HT1080 (cell line): ENCODE measurements at regions not wholly inside any gene's neighbourhood (a gene's known extent, or its start where the extent isn't known, plus 50 kb on each side); places are given as distances from the start of the nearest gene placed in this dataset.
"Not testable (repeated sequence)": the region's sequence is repeated elsewhere in the genome, so short reads cannot be mapped to it uniquely, and the experiment has no call there.

ENCODE experiments used
- DNase-seq: peaks from one replicate; pipeline ENCODE4 v3.0.0-alpha.2; 2015; ENCODE audit warnings: low read depth

DNA sequence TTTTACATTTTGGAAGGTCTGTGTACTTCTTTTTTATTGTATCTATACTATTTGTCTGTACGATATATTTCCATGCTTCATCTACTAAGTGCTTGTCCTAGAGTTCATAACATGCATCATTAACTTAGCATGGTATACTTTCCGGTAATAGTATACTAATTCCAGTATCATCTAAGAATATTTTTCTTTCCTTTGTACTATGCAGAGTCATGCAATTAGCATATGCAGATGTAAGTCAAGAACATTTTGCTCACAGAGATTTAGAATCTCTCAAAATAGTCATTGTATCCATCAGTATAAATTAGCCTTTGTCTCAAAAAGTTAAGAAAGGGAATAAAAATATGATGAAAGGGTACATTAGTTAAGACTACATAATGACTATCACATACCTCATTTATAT, 770.4 kb upstream of the GRAMD2B start:
- DNase-seq: no peak

DNA sequence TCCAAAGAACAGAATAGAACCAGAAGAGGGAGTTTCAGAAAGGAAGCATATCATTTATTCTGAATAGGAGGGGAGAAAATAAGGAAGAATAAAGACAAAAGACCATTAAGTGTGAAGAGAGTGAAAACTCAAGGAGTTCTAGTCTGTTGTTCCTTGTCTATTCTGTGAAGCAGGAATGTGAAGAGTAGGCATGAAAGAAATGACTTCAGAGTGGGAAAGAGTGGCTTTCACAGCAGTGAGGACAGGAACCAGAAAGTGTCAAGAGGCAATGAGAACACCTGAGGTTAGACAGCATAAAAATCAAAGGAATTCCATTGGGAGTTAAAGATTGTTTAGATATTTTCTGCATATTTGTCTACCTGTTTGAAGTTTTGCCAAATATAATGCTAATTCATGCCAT, 768.8 kb upstream of the GRAMD2B start:
- no peak for DNase-seq

DNA sequence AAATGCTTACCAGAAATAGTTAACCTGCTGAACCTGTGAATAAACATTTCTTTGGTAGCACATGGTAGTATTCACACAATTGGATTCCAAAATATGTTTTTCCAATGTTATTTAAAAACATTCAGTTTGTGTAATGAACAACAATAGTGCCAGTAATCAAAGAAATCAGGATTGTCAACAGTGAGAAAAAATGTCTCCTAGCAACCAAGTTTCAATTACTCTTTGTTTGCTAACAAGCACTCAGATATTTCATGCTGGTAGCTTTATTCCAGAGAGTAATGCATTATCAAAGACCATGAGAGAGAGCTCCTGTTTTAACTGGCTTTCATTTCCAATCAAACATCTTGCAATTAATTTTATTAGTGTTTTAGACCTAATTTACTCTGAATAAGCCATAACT, 768.1 kb upstream of the GRAMD2B start:
- DNase-seq: no peak

DNA sequence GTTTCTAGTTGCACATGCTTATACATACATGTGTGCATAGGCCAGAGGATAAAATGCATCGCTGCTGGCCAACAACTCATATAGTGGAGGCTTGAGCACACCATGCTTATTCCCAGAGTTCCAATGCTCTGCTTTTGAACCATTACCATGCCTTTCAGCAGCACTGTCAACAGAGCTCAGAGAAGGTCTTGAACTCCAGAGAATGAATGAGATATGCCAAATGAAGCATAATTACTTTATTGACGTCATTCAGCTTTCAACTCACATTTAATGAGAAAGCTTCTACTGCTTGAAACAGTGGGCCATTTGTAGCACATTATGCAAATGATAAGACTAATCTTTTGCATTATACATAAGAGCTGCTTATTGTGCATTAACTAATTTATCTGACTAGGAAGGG, 765.3 kb upstream of the GRAMD2B start:
- DNase-seq: no peak

DNA sequence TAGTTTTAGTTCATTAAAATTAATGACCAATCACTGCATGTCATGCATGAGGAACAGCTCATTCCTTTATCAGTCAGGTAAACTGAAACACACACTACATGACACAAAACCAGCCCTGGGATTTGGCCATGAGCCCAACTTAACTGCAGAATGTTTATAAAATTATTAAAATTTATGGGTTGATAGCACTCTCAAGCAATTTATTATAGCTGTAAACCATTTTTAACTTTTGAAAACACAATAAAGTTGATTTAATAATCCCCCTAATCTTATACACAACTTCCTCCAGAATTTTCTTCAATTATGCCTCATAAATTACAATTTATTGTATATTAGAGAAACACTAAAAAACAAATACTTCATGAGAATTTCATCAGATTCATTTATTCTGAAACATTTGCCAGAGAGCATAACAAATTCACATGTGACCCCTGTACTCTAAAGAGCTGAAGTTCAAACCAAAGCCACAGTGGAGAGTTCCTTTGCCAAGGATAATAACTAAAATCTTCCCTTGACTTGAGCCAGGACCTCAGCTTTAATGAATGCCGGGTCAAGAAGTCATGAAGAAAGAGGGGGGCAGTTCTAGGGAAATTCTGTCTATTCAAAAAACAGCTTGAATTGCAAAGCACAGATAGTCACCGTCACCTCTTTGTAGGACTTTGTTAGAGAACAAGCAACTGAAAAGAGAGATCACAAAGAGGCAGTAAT, 763.7 kb upstream of the GRAMD2B start:
- no peak for DNase-seq

DNA sequence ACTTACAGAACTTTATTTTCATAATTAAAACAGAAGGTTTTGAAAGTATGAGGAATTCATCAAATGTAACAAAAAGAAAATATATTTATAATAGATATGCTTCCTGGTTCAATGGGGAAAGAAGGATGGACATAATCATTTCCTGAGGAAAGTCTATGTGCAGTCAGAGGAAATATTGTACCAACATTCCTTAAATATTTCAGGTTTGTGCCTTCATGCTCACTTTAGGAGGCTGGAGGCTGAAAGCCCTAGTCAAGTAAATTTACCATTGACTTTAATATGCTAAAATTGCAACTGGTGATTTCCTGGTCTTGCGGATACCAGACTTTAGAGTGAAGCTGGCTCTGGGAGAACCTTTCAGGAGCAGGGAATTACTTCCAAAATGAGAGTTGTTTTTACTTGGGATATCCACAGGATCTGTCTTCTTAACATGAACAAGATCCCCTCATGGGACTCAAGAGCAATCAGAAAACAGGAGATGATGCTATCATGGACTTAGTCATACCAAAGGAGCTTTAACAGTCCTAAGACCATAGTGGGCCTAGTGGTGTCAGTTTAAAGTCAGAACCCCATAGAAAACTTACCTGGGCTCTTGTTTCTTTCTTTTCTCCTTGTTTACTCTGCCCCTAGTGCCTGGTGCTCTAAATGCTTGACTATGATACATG, 762.8 kb upstream of the GRAMD2B start:
- DNase-seq: no peak

DNA sequence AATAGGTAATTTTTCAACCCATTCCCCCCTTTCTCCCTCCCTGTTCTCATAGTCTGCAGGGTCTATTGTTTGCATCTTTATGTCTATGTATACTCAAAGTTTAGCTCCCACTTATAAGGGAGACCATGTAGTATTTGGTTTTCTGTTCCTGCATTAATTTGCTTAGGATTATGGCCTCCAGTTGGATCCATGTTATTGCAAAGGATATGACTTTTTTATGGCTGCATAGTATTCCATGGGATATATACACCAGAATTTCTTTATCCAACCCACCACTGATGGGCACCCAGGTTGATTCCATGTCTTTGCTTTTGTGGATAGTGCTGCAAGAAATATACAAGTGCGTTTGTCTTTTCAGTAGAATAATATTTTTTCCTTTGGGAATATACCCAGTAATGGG, 761.6 kb upstream of the GRAMD2B start:
- DNase-seq: no peak

DNA sequence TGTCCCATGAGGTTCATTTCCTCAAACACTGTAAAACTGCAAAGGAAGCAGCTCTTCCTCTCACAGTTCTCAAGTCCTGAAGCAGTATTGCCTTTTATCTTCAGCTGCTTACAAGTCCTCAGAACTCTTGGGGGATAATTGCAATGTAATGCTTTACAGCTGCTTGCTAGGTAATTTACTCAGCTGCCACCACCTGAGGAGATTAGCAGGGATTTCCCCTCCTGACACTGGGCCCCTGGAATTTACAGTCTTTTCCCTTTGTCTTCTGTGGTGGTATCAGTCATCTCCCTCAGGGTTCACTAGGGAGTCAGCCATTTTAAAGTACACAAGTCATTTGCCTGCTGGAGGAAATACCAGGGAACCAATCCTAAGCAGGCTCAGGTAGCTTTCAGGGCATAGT, 754.3 kb upstream of the GRAMD2B start:
- DNase-seq: peak; percentile 13

DNA sequence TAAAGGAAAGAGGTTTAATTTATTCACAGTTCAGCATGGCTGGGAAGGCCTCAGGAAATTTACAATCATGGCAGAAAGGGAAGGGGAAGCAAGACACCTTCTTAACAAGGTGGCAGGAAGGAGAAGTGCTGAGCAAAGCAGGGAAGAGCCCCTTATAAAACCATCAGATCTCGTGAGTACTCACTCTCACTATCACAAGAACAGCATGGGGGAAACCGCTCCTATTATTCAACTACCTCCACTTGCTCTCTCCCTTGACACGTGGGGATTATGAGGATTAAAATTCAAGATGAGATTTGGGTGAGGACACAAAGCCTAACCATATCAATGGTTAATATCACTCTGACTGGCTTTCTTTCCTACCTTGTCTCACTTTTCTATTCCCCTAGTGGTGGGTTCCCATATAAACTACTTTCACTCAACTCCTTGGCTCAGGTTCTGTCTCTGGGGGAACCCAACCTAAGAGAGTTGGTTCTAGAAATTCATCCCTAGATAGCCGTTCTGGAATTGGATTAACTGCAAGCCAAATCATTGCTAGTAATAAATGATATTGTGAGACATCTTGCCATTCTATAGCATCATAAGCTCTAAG, 749.8 kb upstream of the GRAMD2B start:
- no peak for DNase-seq

DNA sequence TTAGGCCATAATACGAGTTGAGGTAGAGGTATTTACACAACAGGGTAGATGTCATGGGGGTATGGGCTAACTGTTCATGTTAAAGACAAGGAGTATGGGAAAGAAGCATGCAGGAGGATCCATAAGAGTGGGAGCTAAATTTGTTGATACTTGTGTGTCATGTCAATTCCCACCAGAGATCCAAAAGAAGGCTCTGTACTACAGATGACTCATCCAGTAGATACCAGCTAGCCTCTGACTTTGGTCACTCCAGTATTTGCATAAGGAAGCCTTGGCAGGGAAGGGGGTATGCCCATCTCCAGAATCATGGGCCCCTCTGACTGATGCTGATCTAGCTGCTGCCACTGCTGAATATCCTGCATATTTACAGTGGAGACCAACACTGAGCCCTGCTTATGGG, 743.7 kb upstream of the GRAMD2B start:
- DNase-seq: peak; percentile 44

DNA sequence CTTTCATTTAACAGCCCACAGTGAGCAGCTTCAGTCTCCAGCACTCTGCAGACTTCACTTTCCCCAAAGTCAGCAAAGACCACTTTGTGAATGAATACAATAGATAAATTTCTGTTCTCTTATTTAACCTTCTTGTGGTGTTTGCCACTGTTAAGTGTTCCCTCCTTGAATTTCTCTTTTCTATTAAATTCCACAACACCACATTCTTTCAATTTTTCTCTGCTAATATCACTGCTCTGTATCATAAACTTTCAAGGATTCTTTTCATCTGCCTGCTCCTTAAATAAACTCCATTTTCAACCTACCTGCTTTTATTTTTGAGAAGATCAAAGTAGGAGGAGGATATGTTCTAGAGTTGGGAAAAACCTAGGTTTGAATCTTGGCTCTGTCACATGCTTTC, 739.5 kb upstream of the GRAMD2B start:
- no peak for DNase-seq

DNA sequence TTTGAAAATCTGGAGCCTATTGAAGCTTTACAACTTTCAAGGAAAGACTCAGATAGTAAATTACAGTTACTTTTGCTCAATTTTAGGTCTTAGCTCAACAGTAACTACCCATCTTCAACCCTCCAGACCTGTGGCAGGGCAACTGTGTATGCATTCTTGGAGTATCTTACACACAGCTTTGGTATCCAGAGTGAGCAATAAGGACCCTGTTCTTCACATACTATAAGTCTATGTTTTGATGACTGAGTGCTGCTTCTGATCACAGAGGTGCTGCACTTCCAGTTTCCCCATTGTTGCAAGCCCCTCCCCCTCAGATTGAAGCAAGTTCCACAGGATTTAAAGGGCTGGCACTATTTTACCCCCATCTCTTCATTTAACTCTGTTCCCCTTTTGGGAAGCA, 737.4 kb upstream of the GRAMD2B start:
- peak; percentile 6 for DNase-seq

DNA sequence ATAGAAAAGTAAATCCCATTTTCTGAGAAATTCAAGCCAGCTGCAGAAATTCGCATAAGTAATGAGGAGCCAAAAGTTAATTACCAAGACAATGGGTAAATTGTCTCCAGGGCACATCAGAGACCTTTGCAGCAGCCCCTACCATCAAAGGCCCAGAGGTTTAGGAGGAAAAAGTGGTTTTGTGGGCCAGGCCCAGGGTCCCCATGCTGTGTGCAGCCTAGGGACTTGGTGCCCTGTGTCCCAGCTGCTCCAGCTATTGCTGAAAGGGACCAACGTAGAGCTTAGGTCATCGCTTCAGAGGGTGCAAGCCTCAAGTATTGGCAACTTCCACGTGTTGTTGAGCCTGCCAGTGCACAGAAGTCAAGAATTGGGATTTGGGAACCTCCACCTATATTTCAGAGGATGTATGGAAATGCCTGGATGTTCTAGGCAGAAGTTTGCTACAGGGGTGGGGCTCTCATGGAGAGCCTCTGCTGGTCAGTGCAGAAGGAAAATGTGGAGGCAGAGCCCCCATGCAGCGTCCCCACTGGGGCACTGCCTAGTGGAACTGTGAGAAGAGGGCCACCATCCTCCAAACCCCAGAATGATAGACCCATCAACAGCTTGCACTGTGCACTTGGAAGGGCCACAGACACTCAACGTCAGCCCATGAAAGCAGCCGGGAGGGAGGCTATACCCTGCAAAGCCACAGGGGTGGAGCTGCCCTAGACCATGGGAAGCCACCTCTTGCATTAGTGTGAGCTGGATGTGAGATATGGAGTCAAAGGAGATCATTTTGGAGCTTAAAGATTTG, 731.3 kb upstream of the GRAMD2B start:
- not testable (repeated sequence) for DNase-seq

DNA sequence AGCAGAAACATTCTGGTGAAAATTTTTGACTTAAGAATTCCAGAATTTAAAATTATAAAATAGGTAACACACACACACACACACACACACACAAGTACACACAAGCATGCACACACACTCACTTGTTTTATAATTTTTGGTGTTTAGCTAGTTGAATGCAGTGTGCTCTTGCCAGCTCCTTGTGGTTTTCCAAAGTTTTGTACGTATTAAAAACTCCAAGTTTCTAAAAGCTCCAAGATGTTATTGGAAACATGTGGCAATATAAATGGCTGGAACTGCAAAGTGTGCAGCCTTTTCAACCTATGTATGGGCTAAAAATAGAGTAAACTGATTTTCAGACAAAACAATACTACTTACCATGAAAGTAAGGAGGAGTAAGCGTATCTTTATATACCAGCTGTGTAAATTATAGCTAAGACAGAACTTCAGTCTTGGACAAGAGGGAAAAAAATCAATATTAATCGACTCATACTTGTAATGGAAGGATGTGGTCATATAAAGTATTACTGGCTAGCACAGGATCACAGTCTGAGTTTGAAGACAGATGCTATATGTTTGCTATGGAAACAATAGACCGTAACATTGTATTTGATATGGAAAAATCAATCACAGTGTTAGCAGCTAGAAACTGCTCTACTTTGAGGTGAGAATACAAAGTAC, 727.1 kb upstream of the GRAMD2B start:
- no peak for DNase-seq

DNA sequence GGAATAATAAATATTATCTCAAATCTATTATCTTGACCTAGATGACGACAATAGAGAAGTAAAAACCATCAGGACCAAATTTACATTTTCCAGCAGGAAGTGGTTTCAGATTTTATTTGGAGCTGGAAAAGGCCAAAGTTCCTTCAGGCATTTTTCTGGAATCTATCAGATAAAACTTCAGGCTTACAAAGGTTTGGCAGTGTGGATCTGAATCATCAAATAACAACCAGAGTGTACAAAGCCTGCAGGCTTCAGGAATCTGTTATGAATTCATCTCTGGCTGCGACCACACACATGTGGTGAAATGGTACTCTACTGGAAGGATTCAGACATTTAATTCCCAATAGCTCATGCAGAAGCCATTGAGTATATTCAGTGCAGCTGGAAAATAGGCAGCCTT, 726.4 kb upstream of the GRAMD2B start:
- peak; percentile 67 for DNase-seq

DNA sequence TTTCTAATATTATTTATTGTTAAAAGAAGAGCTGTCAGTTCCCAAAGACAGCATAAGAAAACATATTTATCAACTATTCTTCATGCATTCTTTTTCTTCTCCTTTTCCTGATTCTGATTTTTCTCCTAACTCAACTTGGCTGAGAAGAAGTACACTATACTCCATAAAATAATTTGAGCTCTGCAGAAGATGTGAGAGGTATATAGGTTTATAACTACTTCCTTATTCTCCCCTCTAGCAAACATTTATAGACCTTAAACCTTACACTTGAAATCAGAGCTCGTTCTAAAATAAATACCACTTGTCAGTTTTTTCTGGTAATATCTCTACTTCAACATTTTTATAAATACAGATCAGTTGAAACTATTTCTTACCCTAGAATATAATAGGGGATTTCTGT, 724.8 kb upstream of the GRAMD2B start:
- no peak for DNase-seq

DNA sequence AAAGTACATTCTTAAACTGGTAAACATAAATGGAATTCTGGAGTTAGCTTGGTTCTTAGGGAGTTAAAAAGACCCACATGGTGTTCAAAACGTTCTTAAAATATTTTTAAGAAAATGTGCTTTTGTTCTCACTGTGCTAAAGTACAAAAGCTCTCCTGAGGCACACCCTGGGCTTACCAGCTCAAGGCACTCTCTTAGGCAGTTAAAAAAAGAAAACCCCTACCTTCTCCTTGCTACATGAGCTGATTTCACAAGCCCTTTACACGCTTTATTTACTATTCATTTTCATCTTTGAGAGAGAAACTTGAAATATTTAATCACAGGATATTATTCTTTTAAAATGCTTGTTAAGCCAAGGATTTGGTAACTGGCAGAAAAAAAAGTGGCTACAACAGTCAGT, 723.3 kb upstream of the GRAMD2B start:
- DNase-seq: no peak

DNA sequence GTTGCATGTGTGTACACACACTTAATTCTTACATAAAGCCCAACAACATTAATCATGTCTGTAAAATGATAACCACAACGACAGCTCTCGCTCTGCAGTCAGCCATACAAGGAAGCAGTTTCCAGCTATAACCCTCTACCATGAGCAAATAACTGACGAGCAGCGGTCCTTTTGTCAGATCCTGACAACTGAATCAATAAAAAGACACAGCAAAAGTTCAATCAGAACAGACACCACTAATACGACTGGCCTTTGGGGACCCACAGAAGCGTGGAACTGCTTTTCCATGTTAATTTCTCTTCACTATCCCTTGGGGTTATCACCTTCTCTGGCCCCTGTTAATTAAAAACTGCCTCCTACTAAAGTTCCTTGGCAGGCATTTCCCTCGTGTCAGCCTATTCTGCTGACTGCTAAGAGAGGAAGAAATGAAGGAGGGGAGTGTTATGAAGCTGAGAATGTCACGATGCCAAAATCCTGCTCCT, 722.8 kb upstream of the GRAMD2B start:
- DNase-seq: no peak

DNA sequence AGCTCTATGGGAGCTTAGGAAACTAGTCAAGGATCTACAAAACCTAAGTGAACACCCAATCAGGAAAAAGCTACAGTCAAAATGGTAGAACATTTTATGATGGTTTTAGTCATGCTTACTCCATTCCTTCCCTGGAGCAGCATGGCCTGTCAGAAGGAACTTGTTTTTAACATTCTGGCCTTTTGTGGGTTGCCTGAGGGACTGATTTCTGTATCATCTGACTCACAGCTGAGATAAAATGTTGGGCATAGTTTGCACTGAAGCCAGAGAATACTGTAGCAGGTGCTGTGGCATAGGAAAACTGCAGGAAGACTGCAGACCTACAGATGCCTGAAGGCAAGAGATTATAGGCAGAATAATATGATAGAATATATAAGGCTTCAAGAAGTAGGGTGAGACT, 719.6 kb upstream of the GRAMD2B start:
- DNase-seq: no peak

DNA sequence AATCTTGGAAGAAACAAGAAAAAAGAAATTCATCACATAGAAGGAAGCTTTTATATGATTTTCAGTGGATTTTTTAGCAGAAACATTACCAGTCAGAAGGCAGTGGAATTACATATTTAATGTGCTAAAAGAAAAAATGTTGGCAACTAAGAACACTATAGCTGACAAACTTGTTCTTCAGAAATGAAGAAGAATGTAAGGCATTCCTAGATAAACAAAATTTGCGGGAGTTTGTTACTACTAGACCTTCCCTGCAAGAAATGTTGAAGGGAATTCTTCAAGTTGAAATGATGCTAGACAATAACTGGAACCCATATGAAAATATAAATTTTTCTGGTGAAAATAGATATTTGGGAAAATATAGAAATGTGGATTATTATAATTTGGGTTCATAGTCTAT, 718.3 kb upstream of the GRAMD2B start:
- DNase-seq: no peak

DNA sequence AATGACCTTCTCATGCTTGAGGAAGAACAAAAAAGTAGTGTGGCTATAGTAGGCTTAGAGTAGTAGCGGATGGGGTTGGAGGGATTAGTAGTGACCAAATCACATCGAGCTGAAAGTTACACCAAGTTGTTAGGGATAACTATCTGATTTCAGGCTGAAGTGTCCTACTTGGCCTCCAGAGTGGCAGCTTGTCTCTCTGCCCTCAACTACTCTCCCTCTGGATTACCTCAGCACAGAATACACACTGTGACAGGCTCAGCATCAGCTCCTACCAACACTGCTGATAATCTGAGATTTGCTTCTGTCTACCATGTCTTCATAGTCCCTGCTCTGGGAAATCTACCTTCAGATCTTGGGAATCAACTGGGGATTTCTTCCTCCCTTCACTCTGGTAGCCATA, 714.6 kb upstream of the GRAMD2B start:
- no peak for DNase-seq

DNA sequence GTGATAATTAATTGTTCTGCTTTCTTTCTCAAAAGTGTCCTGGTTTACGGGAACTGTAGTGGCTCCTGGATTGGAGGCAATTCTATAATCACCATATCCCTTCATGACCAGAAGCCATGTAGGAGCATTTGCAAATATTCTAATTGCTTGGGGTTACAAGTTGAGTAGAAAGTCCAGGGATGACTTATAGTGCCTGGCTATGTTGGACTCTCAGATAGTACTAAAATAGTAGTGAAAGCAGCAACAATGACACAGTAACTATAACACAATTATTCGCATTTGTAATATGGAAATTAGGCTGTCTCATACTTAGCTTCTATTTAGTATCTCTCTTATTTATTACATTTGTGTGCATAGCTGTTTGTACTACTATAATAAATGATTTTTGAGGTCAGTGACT, 712.5 kb upstream of the GRAMD2B start:
- DNase-seq: no peak
